OCI-LY7 (cell line): ENCODE measurements at regions not wholly inside any gene's neighbourhood (a gene's known extent, or its start where the extent isn't known, plus 50 kb on each side); places are given as distances from the start of the nearest gene placed in this dataset.

ENCODE experiments used
- BruUV-seq: library from RNA; stranded (reverse); fragments of 400-500 nt; replicated peaks from 2 replicates; lab custom pipeline; 2021; lab: Mats Ljungman, UMichigan
- CTCF ChIA-PET: fragments of 300-600 bp; sonication (Branson Sonifier 250); formaldehyde crosslinking; loops from one replicate; lab custom pipeline; 2022; ENCODE audit warnings: antibody characterized with exemption; ENCODE audit not compliant: unreplicated experiment; lab: Charles Lee
- POLR2A ChIA-PET: fragments of 300-600 bp; sonication (Branson Sonifier 250); formaldehyde crosslinking; loops from one replicate; lab custom pipeline; 2022; ENCODE audit warnings: antibody characterized with exemption; lab: Charles Lee
- DNase-seq: peaks from one replicate; pipeline ENCODE4 v3.0.0-alpha.2; 2015; ENCODE audit warnings: low spot score
- H2AFZ ChIP-seq: fragments of 200-600 bp; sonication (generic), shearing (Covaris generic); 2 replicates; pipeline ENCODE4 v1.6.1; 2014; ENCODE audit warnings: mild to moderate bottlenecking, antibody characterized with exemption, low read length, moderate library complexity
- H3K27ac ChIP-seq: fragments of 200-600 bp; sonication (generic); 2 replicates; pipeline ENCODE4 v1.5.1; 2014; ENCODE audit warnings: mixed run types, low read depth, mild to moderate bottlenecking, moderate library complexity, low read length, inconsistent platforms; ENCODE audit not compliant: poor library complexity, severe bottlenecking
- H3K36me3 ChIP-seq: fragments of 200-600 bp; sonication (generic); 2 replicates; pipeline ENCODE4 v1.6.1; 2014; ENCODE audit warnings: mild to moderate bottlenecking, antibody characterized with exemption, low read length, moderate library complexity, mixed read lengths; ENCODE audit not compliant: insufficient read depth
- H3K4me1 ChIP-seq: fragments of 200-600 bp; sonication (generic); 2 replicates; pipeline ENCODE4 v1.5.1; 2014; ENCODE audit warnings: mild to moderate bottlenecking, low read length; ENCODE audit not compliant: insufficient read depth, poor library complexity, severe bottlenecking
- H3K4me2 ChIP-seq: fragments of 200-600 bp; sonication (generic); 2 replicates; pipeline ENCODE4 v1.6.1; 2014; ENCODE audit warnings: mild to moderate bottlenecking, low read length
- H3K4me3 ChIP-seq: fragments of 200-600 bp; sonication (generic); 2 replicates; pipeline ENCODE4 v1.5.1; 2014; ENCODE audit warnings: mild to moderate bottlenecking, low read depth, low read length; ENCODE audit not compliant: poor library complexity, severe bottlenecking
- H3K79me2 ChIP-seq: fragments of 200-600 bp; sonication (generic); 2 replicates; pipeline ENCODE4 v1.6.1; 2016; ENCODE audit warnings: low read depth, mild to moderate bottlenecking, low read length, moderate library complexity, mixed read lengths; ENCODE audit not compliant: insufficient read depth
- H3K9me2 ChIP-seq: fragments of 200-600 bp; sonication (generic); 2 replicates; pipeline ENCODE4 v1.6.1; 2016; ENCODE audit warnings: mild to moderate bottlenecking, low read length, mixed read lengths; ENCODE audit not compliant: insufficient read depth
- H3K9me3 ChIP-seq: fragments of 200-600 bp; sonication (generic); 2 replicates; pipeline ENCODE4 v1.6.1; 2014; ENCODE audit warnings: mild to moderate bottlenecking, mixed run types, low read length, mixed read lengths
- H4K20me1 ChIP-seq: fragments of 200-600 bp; sonication (generic); 2 replicates; pipeline ENCODE4 v1.6.1; 2014; ENCODE audit warnings: mild to moderate bottlenecking, antibody characterized with exemption, low read length, moderate library complexity, mixed read lengths; ENCODE audit not compliant: insufficient read depth
- EZH2phosphoT487 ChIP-seq: fragments of 200-600 bp; sonication (generic); IDR thresholded peaks from 2 replicates; pipeline ENCODE4 v1.6.1; 2018; ENCODE audit warnings: low read depth, borderline replicate concordance, mild to moderate bottlenecking, mixed run types, antibody characterized with exemption, low read length, moderate library complexity, mixed read lengths
- intact Hi-C: fragments of 100-400 bp; cut with micrococcal nuclease; formaldehyde crosslinking; loops from one replicate; pipeline ENCODE4 v1.10.0; 2022; ENCODE audit not compliant: unreplicated experiment
- TF ChIP-seq, protein P1 (sequence below): fragments of 200-600 bp; sonication (generic); conservative IDR thresholded peaks from 2 replicates; pipeline ENCODE4 v1.5.1; 2014; ENCODE audit warnings: mild to moderate bottlenecking, antibody characterized with exemption, low read length, moderate library complexity, mixed read lengths

DNA sequence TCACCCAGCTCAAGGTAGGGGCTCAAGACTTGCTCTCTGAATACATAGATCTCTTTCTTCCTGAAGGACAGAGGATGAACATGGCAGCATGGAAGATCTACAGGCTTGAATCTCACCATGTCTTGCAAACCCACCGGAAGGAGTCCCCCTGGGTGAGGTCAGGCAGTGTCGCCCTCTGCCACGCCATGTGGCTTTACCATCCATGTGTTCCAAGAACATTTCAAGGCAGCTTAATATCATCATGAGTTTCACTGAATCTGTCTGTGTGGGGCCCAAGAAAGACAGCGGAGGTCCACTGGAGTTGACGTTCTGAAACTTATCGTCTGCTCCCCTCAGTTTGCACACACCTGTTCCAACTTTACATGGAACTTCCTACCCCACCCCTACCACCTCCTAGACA lies 1202.6 kb downstream of the TBC1D22A start:
- H3K9me2 ChIP-seq, result no peaks in the 10 kb centered on the region
- no peaks in the 10 kb centered on the region for H3K79me2 ChIP-seq
- TF ChIP-seq EZH2phosphoT487, result no peak
- TF ChIP-seq, protein P1, sequence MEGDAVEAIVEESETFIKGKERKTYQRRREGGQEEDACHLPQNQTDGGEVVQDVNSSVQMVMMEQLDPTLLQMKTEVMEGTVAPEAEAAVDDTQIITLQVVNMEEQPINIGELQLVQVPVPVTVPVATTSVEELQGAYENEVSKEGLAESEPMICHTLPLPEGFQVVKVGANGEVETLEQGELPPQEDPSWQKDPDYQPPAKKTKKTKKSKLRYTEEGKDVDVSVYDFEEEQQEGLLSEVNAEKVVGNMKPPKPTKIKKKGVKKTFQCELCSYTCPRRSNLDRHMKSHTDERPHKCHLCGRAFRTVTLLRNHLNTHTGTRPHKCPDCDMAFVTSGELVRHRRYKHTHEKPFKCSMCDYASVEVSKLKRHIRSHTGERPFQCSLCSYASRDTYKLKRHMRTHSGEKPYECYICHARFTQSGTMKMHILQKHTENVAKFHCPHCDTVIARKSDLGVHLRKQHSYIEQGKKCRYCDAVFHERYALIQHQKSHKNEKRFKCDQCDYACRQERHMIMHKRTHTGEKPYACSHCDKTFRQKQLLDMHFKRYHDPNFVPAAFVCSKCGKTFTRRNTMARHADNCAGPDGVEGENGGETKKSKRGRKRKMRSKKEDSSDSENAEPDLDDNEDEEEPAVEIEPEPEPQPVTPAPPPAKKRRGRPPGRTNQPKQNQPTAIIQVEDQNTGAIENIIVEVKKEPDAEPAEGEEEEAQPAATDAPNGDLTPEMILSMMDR, result no peak
- intact Hi-C loops, result no loop called here
- DNase-seq, result no peak
- BruUV-seq, result no TSS peak
- CTCF ChIA-PET, result no interaction called here
- no peaks in the 10 kb centered on the region for H3K4me1 ChIP-seq
- H3K4me2 ChIP-seq, result no peak overlapping the region
- H4K20me1 ChIP-seq, result no peaks in the 10 kb centered on the region
- no peak overlapping the region for H2AFZ ChIP-seq
- no peak overlapping the region for H3K4me3 ChIP-seq
- H3K36me3 ChIP-seq, result no peaks in the 10 kb centered on the region
- H3K27ac ChIP-seq, result no peak overlapping the region
- no peaks in the 10 kb centered on the region for H3K9me3 ChIP-seq
- POLR2A ChIA-PET, result no interaction called here

DNA sequence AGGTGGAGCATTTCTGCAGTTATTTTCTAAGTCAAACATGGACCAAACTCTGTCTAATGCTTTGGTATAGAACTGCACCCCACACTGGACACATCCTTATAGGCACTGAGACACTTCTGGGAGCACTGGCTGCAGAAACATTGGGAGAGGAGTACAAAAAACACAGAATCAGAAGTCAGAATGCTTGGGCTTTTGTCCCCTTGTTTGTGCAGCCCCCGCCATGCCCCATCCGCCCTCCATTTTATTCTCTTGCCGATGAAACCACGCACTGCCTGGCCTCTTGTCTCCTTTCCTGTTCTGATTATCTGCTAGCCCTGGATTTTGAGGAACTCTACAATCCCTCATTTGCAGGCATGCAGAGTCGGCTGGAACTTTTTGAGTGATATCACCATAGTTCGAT lies 1201.2 kb downstream of the TBC1D22A start:
- Histone ChIP-seq H3K9me2 (no peaks in the 10 kb centered on the region), H3K4me2 (no peak overlapping the region), H3K4me1 (no peaks in the 10 kb centered on the region), H3K4me3 (no peak overlapping the region), H4K20me1 (no peaks in the 10 kb centered on the region), H3K36me3 (no peaks in the 10 kb centered on the region), H3K27ac (no peak overlapping the region), H3K79me2 (no peaks in the 10 kb centered on the region), H3K9me3 (peaks cover 4% of the 10 kb centered on the region; the same call in 1 of the 2 replicates), H2AFZ (no peak overlapping the region)
- intact Hi-C loops, result no loop called here
- CTCF ChIA-PET, result no interaction called here
- DNase-seq, result no peak
- no TSS peak for BruUV-seq
- TF ChIP-seq, protein P1, result no peak
- no peak for TF ChIP-seq EZH2phosphoT487
- POLR2A ChIA-PET, result no interaction called here

DNA sequence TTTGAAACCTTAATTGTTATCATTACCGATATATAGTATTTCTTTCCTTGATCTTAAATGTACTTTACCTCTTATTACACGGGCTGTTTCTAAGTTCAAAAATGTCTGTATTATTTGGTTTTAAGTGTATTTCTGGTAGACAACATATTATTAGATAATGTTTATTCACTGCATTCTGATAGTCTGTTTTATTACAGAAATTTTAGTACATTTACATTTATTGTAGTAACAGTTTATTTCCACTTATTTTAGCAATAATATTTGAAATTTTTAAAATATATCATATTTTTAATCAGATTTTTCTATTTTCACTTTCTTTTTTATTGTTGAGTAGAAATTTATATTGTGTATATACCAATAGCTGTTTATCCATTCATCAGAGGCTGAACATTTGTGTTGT lies 1195.2 kb downstream of the TBC1D22A start:
- Histone ChIP-seq H3K4me3 (no peak overlapping the region), H2AFZ (no peak overlapping the region), H3K27ac (no peak overlapping the region), H3K79me2 (no peaks in the 10 kb centered on the region), H3K4me2 (no peak overlapping the region), H3K4me1 (no peaks in the 10 kb centered on the region), H3K9me3 (peaks cover 13% of the 10 kb centered on the region; the same call in 1 of the 2 replicates), H3K9me2 (no peaks in the 10 kb centered on the region), H3K36me3 (no peaks in the 10 kb centered on the region), H4K20me1 (no peaks in the 10 kb centered on the region)
- BruUV-seq, result no TSS peak
- ChIA-PET CTCF (no interaction called here), POLR2A (no interaction called here)
- intact Hi-C loops, result no loop called here
- DNase-seq, result no peak
- TF ChIP-seq EZH2phosphoT487, result no peak
- TF ChIP-seq, protein P1, result no peak
